ENCODE measurements at regions not wholly inside any gene's neighbourhood (a gene's known extent, or its start where the extent isn't known, plus 50 kb on each side); places are given as distances from the start of the nearest gene placed in this dataset.

GRCh38 chr4:3669553-3669949, 96.6 kb upstream of the ADRA2C start:
- Mint-ChIP-seq H3K27me3 (peaks cover 43% of the 10 kb centered on the region), H3K9me3 (peaks cover 27% of the 10 kb centered on the region), H3K4me3 (no peak overlapping the region), H3K4me1 (peaks cover 18% of the 10 kb centered on the region), H3K27ac (no peak overlapping the region), H3K36me3 (peaks cover 15% of the 10 kb centered on the region)
- no peak for ATAC-seq

GRCh38 chr4:3668825-3669552, 97.2 kb upstream of the ADRA2C start:
- H3K4me1 Mint-ChIP-seq = peaks cover 18% of the 10 kb centered on the region
- no peak overlapping the region for H3K27ac Mint-ChIP-seq
- no peak for ATAC-seq
- peaks cover 15% of the 10 kb centered on the region for H3K36me3 Mint-ChIP-seq
- peaks cover 27% of the 10 kb centered on the region for H3K9me3 Mint-ChIP-seq
- peaks cover 39% of the 10 kb centered on the region for H3K27me3 Mint-ChIP-seq
- no peak overlapping the region for H3K4me3 Mint-ChIP-seq

- H3K27me3 Mint-ChIP-seq = peaks cover 29% of the 10 kb centered on the region
- peaks cover 17% of the 10 kb centered on the region for H3K9me3 Mint-ChIP-seq
- peaks cover 15% of the 10 kb centered on the region for H3K36me3 Mint-ChIP-seq
- no peak for ATAC-seq
- peaks cover 18% of the 10 kb centered on the region for H3K4me1 Mint-ChIP-seq
- no peak overlapping the region for H3K4me3 Mint-ChIP-seq
- no peak overlapping the region for H3K27ac Mint-ChIP-seq
Observed at GRCh38 chr4:3667258-3667657, 98.9 kb upstream of the ADRA2C start.

- peaks cover 15% of the 10 kb centered on the region for H3K9me3 Mint-ChIP-seq
- ATAC-seq = peak; percentile 32
- peaks cover 19% of the 10 kb centered on the region for H3K27me3 Mint-ChIP-seq
- H3K4me3 Mint-ChIP-seq = no peak overlapping the region
- peaks cover 15% of the 10 kb centered on the region for H3K36me3 Mint-ChIP-seq
- H3K4me1 Mint-ChIP-seq = peaks cover 18% of the 10 kb centered on the region
- no peak overlapping the region for H3K27ac Mint-ChIP-seq
Observed at GRCh38 chr4:3666263-3666662, 99.9 kb upstream of the ADRA2C start.

- no peak overlapping the region for H3K27ac Mint-ChIP-seq
Observed at GRCh38 chr4:3665360-3665891, 100.8 kb upstream of the ADRA2C start.

GRCh38 chr4:3663791-3664190, 102.4 kb upstream of the ADRA2C start:
- Mint-ChIP-seq H3K9me3 (peaks cover 15% of the 10 kb centered on the region), H3K4me1 (peaks cover 26% of the 10 kb centered on the region)

More at GRCh38 chr4:3665360-3665891, 100.8 kb upstream of the ADRA2C start:
- H3K36me3 Mint-ChIP-seq = peaks cover 15% of the 10 kb centered on the region
- H3K4me1 Mint-ChIP-seq = peaks cover 24% of the 10 kb centered on the region
- H3K4me3 Mint-ChIP-seq = no peak overlapping the region
- peaks cover 17% of the 10 kb centered on the region for H3K27me3 Mint-ChIP-seq
- ATAC-seq = no peak
- H3K9me3 Mint-ChIP-seq = peaks cover 15% of the 10 kb centered on the region

GRCh38 chr4:3662516-3662915, 103.7 kb upstream of the ADRA2C start:
- Mint-ChIP-seq H3K9me3 (peaks cover 10% of the 10 kb centered on the region), H3K27me3 (peaks cover 46% of the 10 kb centered on the region), H3K36me3 (peaks cover 10% of the 10 kb centered on the region), H3K4me3 (no peak overlapping the region), H3K27ac (no peak overlapping the region), H3K4me1 (peaks cover 26% of the 10 kb centered on the region)
- no peak for ATAC-seq

More at GRCh38 chr4:3663791-3664190, 102.4 kb upstream of the ADRA2C start:
- Mint-ChIP-seq H3K4me3 (no peak overlapping the region), H3K27me3 (peaks cover 33% of the 10 kb centered on the region), H3K27ac (no peak overlapping the region), H3K36me3 (peaks cover 15% of the 10 kb centered on the region)
- no peak for ATAC-seq

- Mint-ChIP-seq H3K4me1 (peaks cover 26% of the 10 kb centered on the region), H3K27me3 (peaks cover 48% of the 10 kb centered on the region), H3K4me3 (no peak overlapping the region), H3K27ac (no peak overlapping the region), H3K36me3 (peaks cover 7% of the 10 kb centered on the region), H3K9me3 (peaks cover 7% of the 10 kb centered on the region)
- no peak for ATAC-seq
Observed at GRCh38 chr4:3661989-3662388, 104.2 kb upstream of the ADRA2C start.

GRCh38 chr4:3660928-3661515, 105.2 kb upstream of the ADRA2C start:
- no peak overlapping the region for H3K4me3 Mint-ChIP-seq
- H3K4me1 Mint-ChIP-seq = peaks cover 27% of the 10 kb centered on the region
- ATAC-seq = no peak
- H3K36me3 Mint-ChIP-seq = peaks cover 7% of the 10 kb centered on the region
- peaks cover 56% of the 10 kb centered on the region for H3K27me3 Mint-ChIP-seq
- H3K27ac Mint-ChIP-seq = no peak overlapping the region
- peaks cover 7% of the 10 kb centered on the region for H3K9me3 Mint-ChIP-seq

GRCh38 chr4:3660086-3660927, 105.9 kb upstream of the ADRA2C start:
- peaks cover 21% of the 10 kb centered on the region for H3K4me1 Mint-ChIP-seq

GRCh38 chr4:3659131-3659530, 107.1 kb upstream of the ADRA2C start:
- Mint-ChIP-seq H3K36me3 (no peaks in the 10 kb centered on the region), H3K4me3 (no peak overlapping the region), H3K27me3 (peaks cover 63% of the 10 kb centered on the region), H3K9me3 (no peaks in the 10 kb centered on the region), H3K4me1 (peaks cover 17% of the 10 kb centered on the region), H3K27ac (no peak overlapping the region)
- ATAC-seq = no peak

More at GRCh38 chr4:3660086-3660927, 105.9 kb upstream of the ADRA2C start:
- Mint-ChIP-seq H3K27me3 (peaks cover 57% of the 10 kb centered on the region), H3K4me3 (no peak overlapping the region), H3K9me3 (peaks cover 2% of the 10 kb centered on the region), H3K27ac (no peak overlapping the region), H3K36me3 (peaks cover 2% of the 10 kb centered on the region)
- ATAC-seq = no peak

GRCh38 chr4:3658530-3658913, 107.7 kb upstream of the ADRA2C start:
- Mint-ChIP-seq H3K27me3 (peaks cover 69% of the 10 kb centered on the region), H3K4me3 (no peak overlapping the region), H3K36me3 (no peaks in the 10 kb centered on the region), H3K9me3 (no peaks in the 10 kb centered on the region), H3K27ac (no peak overlapping the region), H3K4me1 (peaks cover 17% of the 10 kb centered on the region)
- ATAC-seq = no peak

GRCh38 chr4:3657902-3658529, 108.2 kb upstream of the ADRA2C start:
- Mint-ChIP-seq H3K4me1 (peaks cover 17% of the 10 kb centered on the region), H3K27ac (no peak overlapping the region), H3K36me3 (no peaks in the 10 kb centered on the region), H3K4me3 (no peak overlapping the region), H3K27me3 (peaks cover 74% of the 10 kb centered on the region), H3K9me3 (no peaks in the 10 kb centered on the region)
- ATAC-seq = no peak

- Mint-ChIP-seq H3K9me3 (no peaks in the 10 kb centered on the region), H3K4me1 (peaks cover 17% of the 10 kb centered on the region), H3K36me3 (no peaks in the 10 kb centered on the region), H3K27me3 (peaks cover 87% of the 10 kb centered on the region), H3K27ac (no peak overlapping the region), H3K4me3 (no peak overlapping the region)
- ATAC-seq = no peak
Observed at GRCh38 chr4:3656416-3657356, 109.5 kb upstream of the ADRA2C start.

Measured in stimulated activated memory B cell treated with anti-CD40 and anti-IgM and Interleukin-4, amounts not matched to agents 10 μg/mL and 1 μg/mL and 100 μg/mL, for 72 hours (primary cell).